HEK293 (cell line): ENCODE measurements at regions not wholly inside any gene's neighbourhood (a gene's known extent, or its start where the extent isn't known, plus 50 kb on each side); places are given as distances from the start of the nearest gene placed in this dataset.

Experiments used
- CTCF ChIA-PET: fragments of 350-600 bp; formaldehyde crosslinking; extraction: SDS; loops from one replicate; lab custom pipeline; 2021; ENCODE audit warnings: antibody characterized with exemption; lab: Yijun Ruan, JAX
- POLR2A ChIA-PET: fragments of 300-600 bp; formaldehyde crosslinking; extraction: SDS; loops from one replicate; lab custom pipeline; 2020; ENCODE audit warnings: antibody characterized with exemption, inconsistent platforms; lab: Yijun Ruan, JAX
- H3K27ac ChIP-seq: fragments of 200-500 bp; sonication (Bioruptor generic); 2 replicates; pipeline ENCODE4 v1.5.1; 2014; ENCODE audit warnings: low read depth, low read length, control low read depth, inconsistent platforms; ENCODE audit errors: extremely low read depth
- H3K36me3 ChIP-seq, 2 experiments: fragments of 200-500 bp in 1 of 2; sonication (Bioruptor generic) in 1 of 2; 1 replicate in 1 of 2; 2 replicates in 1 of 2; pipeline ENCODE4 v1.5.1; 2014 to 2017; ENCODE audit warnings: inconsistent platforms in 2 of 2, low read length in 2 of 2; ENCODE audit not compliant: control insufficient read depth in 2 of 2, insufficient read depth in 1 of 2
- H3K4me1 ChIP-seq: fragments of 200-500 bp; sonication (Bioruptor generic); 2 replicates; pipeline ENCODE4 v1.5.1; 2014; ENCODE audit warnings: mild to moderate bottlenecking, low read length, inconsistent platforms; ENCODE audit not compliant: control insufficient read depth, insufficient read depth
- H3K4me3 ChIP-seq: 2 replicates; pipeline ENCODE4 v1.5.1; 2011; ENCODE audit warnings: low read depth, mild to moderate bottlenecking, control low read depth, low read length, moderate library complexity
- H3K9me3 ChIP-seq: fragments of 200-500 bp; sonication (Bioruptor generic); 2 replicates; pipeline ENCODE4 v1.5.1; 2014; ENCODE audit warnings: low read depth, low read length, inconsistent platforms; ENCODE audit not compliant: control insufficient read depth, insufficient read depth
- BCL11B ChIP-seq: fragments of 450-650 bp; formaldehyde crosslinking; IDR thresholded peaks from 2 replicates; pipeline ENCODE4 v1.5.1; 2016; ENCODE audit warnings: low read depth, missing biosample characterization, missing genetic modification characterization
- EGR2 ChIP-seq: fragments of 450-650 bp; formaldehyde crosslinking; IDR thresholded peaks from 2 replicates; pipeline ENCODE4 v1.5.1; 2016; ENCODE audit warnings: low read depth, missing biosample characterization, missing genetic modification characterization
- OVOL3 ChIP-seq: fragments of 450-650 bp; formaldehyde crosslinking; IDR thresholded peaks from 2 replicates; pipeline ENCODE4 v1.5.1; 2016; ENCODE audit warnings: missing biosample characterization, missing genetic modification characterization
- PRDM1 ChIP-seq: fragments of 450-650 bp; formaldehyde crosslinking; IDR thresholded peaks from 2 replicates; pipeline ENCODE4; 2016; ENCODE audit warnings: missing biosample characterization, missing genetic modification characterization
- SP3 ChIP-seq: fragments of 450-650 bp; formaldehyde crosslinking; IDR thresholded peaks from 2 replicates; pipeline ENCODE4 v1.5.1; 2016; ENCODE audit warnings: missing biosample characterization, missing genetic modification characterization
- TRIM28 ChIP-seq: IDR thresholded peaks from 2 replicates; pipeline ENCODE4 v1.6.1; 2011; ENCODE audit warnings: low read length, control low read depth, borderline replicate concordance
- TSHZ1 ChIP-seq: fragments of 450-650 bp; formaldehyde crosslinking; IDR thresholded peaks from 2 replicates; pipeline ENCODE4 v1.5.1; 2016; ENCODE audit warnings: missing biosample characterization, missing genetic modification characterization, borderline replicate concordance
- ZFHX2 ChIP-seq: fragments of 450-650 bp; formaldehyde crosslinking; conservative IDR thresholded peaks from 2 replicates; pipeline ENCODE4 v1.5.1; 2016; ENCODE audit warnings: missing biosample characterization, missing genetic modification characterization
- ZNF112 ChIP-seq: fragments of 450-650 bp; formaldehyde crosslinking; IDR thresholded peaks from 2 replicates; pipeline ENCODE4 v1.5.0; 2017; ENCODE audit warnings: missing biosample characterization, missing genetic modification characterization
- ZNF146 ChIP-seq: fragments of 450-650 bp; formaldehyde crosslinking; IDR thresholded peaks from 2 replicates; pipeline ENCODE4 v1.5.1; 2016; ENCODE audit warnings: missing biosample characterization, missing genetic modification characterization
- ZNF155 ChIP-seq: fragments of 450-650 bp; formaldehyde crosslinking; IDR thresholded peaks from 2 replicates; pipeline ENCODE4 v1.5.1; 2016; ENCODE audit warnings: missing biosample characterization, missing genetic modification characterization
- ZNF335 ChIP-seq: fragments of 450-650 bp; formaldehyde crosslinking; conservative IDR thresholded peaks from 2 replicates; pipeline ENCODE4 v1.5.1; 2016; ENCODE audit warnings: missing biosample characterization, missing genetic modification characterization
- ZNF354C ChIP-seq: fragments of 450-650 bp; formaldehyde crosslinking; IDR thresholded peaks from 2 replicates; pipeline ENCODE4 v1.5.1; 2016; ENCODE audit warnings: missing biosample characterization, missing genetic modification characterization, low read depth, borderline replicate concordance
- ZNF404 ChIP-seq: fragments of 450-650 bp; formaldehyde crosslinking; IDR thresholded peaks from 2 replicates; pipeline ENCODE4 v1.5.1; 2017; ENCODE audit warnings: missing biosample characterization, missing genetic modification characterization
- ZNF416 ChIP-seq: fragments of 450-650 bp; formaldehyde crosslinking; IDR thresholded peaks from 2 replicates; pipeline ENCODE4 v1.5.1; 2016; ENCODE audit warnings: missing biosample characterization, missing genetic modification characterization
- ZNF423 ChIP-seq: fragments of 450-650 bp; formaldehyde crosslinking; IDR thresholded peaks from 2 replicates; pipeline ENCODE4 v1.5.1; 2016; ENCODE audit warnings: missing biosample characterization, missing genetic modification characterization
- ZNF629 ChIP-seq: fragments of 450-650 bp; formaldehyde crosslinking; IDR thresholded peaks from 2 replicates; pipeline ENCODE4 v1.5.1; 2017; ENCODE audit warnings: missing biosample characterization, missing genetic modification characterization
- ZNF645 ChIP-seq: fragments of 450-650 bp; formaldehyde crosslinking; IDR thresholded peaks from 2 replicates; pipeline ENCODE4; 2016; ENCODE audit warnings: missing biosample characterization, missing genetic modification characterization
- ZNF658 ChIP-seq: fragments of 450-650 bp; formaldehyde crosslinking; IDR thresholded peaks from 2 replicates; pipeline ENCODE4; 2016; ENCODE audit warnings: missing biosample characterization, missing genetic modification characterization
- ZNF677 ChIP-seq: fragments of 450-650 bp; IDR thresholded peaks from 2 replicates; pipeline ENCODE4 v1.5.0; 2018; ENCODE audit warnings: missing biosample characterization, mild to moderate bottlenecking, missing genetic modification characterization, moderate library complexity
- ZNF747 ChIP-seq: fragments of 450-650 bp; formaldehyde crosslinking; IDR thresholded peaks from 2 replicates; pipeline ENCODE4 v1.5.1; 2016; ENCODE audit warnings: missing biosample characterization, missing genetic modification characterization
- ZNF76 ChIP-seq: fragments of 450-650 bp; formaldehyde crosslinking; IDR thresholded peaks from 2 replicates; pipeline ENCODE4; 2016; ENCODE audit warnings: low read depth, missing biosample characterization, missing genetic modification characterization, borderline replicate concordance
- TF ChIP-seq, protein P1 (sequence below): fragments of 450-650 bp; formaldehyde crosslinking; IDR thresholded peaks from 2 replicates; pipeline ENCODE4 v1.5.1; 2017; ENCODE audit warnings: missing biosample characterization, missing genetic modification characterization

DNA sequence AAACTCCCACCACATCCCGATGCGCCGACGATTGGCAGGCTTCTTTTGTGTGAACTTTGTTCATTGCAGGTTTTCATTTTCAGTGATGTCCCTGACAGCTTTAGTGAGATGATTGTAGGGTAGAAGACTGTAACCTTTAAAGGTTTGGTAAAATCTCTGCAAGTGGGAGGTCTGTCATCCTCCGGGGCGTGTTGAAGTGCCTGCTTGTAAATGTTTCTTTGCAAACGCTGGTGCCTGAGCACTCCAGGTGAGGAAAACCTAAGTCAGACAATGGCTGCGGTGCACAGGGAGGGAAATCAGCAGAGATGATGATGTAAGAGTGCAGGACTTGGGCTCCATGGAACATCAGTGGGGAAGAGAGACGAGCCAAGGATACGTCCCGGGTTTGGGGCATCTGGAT, 228.1 kb downstream of the DRD1 start (continued):
- TF ChIP-seq TSHZ1 (no peak), ZNF747 (tag by site-specific recombination) (no peak), ZNF112 (tag by site-specific recombination) (no peak), EGR2 (tag by site-specific recombination) (no peak), ZNF76 (tag by site-specific recombination) (no peak), ZNF335 (tag by site-specific recombination) (no peak), OVOL3 (no peak), ZNF629 (tag by site-specific recombination) (no peak), ZNF416 (tag by site-specific recombination) (no peak), BCL11B (tag by site-specific recombination) (no peak), ZNF146 (tag by site-specific recombination) (no peak), ZNF677 (tag by site-specific recombination) (no peak)

GRCh38 chr5:175214152-175214551, 229.8 kb downstream of the DRD1 start:
- ChIA-PET POLR2A (interaction anchor here (0.5 kb wide), 1 partner anchor 319 kb away, joined by 4 read pairs; no protein-coding TSS in a partner anchor), CTCF (interaction anchor here (0.6 kb wide), 1 partner anchor 633 kb away, joined by 4 read pairs; no protein-coding TSS in a partner anchor)
- Histone ChIP-seq H3K9me3 (no peaks in the 10 kb centered on the region), H3K4me3 (no peak overlapping the region), H3K36me3 (no peaks in the 10 kb centered on the region), H3K27ac (no peak overlapping the region), H3K4me1 (no peaks in the 10 kb centered on the region)
- TF ChIP-seq ZFHX2 (tag by site-specific recombination) (peak; percentile 67), ZNF404 (tag by site-specific recombination) (no peak), ZNF658 (tag by site-specific recombination) (no peak), ZNF155 (no peak), ZNF423 (no peak), PRDM1 (tag by site-specific recombination) (no peak), TRIM28 (no peak), ZNF354C (tag by site-specific recombination) (no peak), SP3 (no peak), ZNF645 (tag by site-specific recombination) (no peak)
- TF ChIP-seq, protein P1, sequence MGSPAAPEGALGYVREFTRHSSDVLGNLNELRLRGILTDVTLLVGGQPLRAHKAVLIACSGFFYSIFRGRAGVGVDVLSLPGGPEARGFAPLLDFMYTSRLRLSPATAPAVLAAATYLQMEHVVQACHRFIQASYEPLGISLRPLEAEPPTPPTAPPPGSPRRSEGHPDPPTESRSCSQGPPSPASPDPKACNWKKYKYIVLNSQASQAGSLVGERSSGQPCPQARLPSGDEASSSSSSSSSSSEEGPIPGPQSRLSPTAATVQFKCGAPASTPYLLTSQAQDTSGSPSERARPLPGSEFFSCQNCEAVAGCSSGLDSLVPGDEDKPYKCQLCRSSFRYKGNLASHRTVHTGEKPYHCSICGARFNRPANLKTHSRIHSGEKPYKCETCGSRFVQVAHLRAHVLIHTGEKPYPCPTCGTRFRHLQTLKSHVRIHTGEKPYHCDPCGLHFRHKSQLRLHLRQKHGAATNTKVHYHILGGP (tag by site-specific recombination) = peak; percentile 59
